Stomach smooth muscle (tissue), 2 donors: ENCODE measurements at regions not wholly inside any gene's neighbourhood (a gene's known extent, or its start where the extent isn't known, plus 50 kb on each side); places are given as distances from the start of the nearest gene placed in this dataset.
"Not testable (repeated sequence)": the region's sequence is repeated elsewhere in the genome, so short reads cannot be mapped to it uniquely, and the experiment has no call there.

Experiments
- H3K27ac ChIP-seq: one replicate; pipeline ENCODE4 v1.7.0; 2013; ENCODE audit warnings: mild to moderate bottlenecking, low read length, inconsistent platforms
- H3K27me3 ChIP-seq, 2 donors: one replicate each; pipeline ENCODE4 v1.7.0; 2013; ENCODE audit warnings: low read length in 2 of 2; ENCODE audit not compliant: insufficient read depth in 2 of 2, control insufficient read depth in 1 of 2
- H3K36me3 ChIP-seq, 2 donors: one replicate each; pipeline ENCODE4 v1.7.0; 2013; ENCODE audit warnings: low read length in 2 of 2; ENCODE audit not compliant: control insufficient read depth in 2 of 2, insufficient read depth in 2 of 2
- H3K4me1 ChIP-seq: one replicate; pipeline ENCODE4 v1.7.0; 2013; ENCODE audit warnings: low read length; ENCODE audit not compliant: control insufficient read depth, insufficient read depth
- H3K4me3 ChIP-seq, 2 donors: one replicate each; pipeline ENCODE4 v1.7.0; 2013; ENCODE audit warnings: low read length in 2 of 2
- H3K9ac ChIP-seq, 2 donors: one replicate each; pipeline ENCODE4 v1.7.0; 2013; ENCODE audit warnings: low read length in 2 of 2, mild to moderate bottlenecking in 1 of 2
- H3K9me3 ChIP-seq, 2 donors: one replicate each; pipeline ENCODE4 v1.7.0; 2013; ENCODE audit warnings: low read length in 2 of 2; ENCODE audit not compliant: control insufficient read depth in 2 of 2
- donor health status: healthy.
- donor health status: Pancreatic carcinoma.

GRCh38 chr2:118744682-118745181, 102.7 kb downstream of the EN1 start:
- H3K27ac ChIP-seq, H3K27me3 ChIP-seq, H3K36me3 ChIP-seq, H3K9me3 ChIP-seq, H3K4me1 ChIP-seq, H3K9ac ChIP-seq, H3K4me3 ChIP-seq: not testable (repeated sequence)

DNA sequence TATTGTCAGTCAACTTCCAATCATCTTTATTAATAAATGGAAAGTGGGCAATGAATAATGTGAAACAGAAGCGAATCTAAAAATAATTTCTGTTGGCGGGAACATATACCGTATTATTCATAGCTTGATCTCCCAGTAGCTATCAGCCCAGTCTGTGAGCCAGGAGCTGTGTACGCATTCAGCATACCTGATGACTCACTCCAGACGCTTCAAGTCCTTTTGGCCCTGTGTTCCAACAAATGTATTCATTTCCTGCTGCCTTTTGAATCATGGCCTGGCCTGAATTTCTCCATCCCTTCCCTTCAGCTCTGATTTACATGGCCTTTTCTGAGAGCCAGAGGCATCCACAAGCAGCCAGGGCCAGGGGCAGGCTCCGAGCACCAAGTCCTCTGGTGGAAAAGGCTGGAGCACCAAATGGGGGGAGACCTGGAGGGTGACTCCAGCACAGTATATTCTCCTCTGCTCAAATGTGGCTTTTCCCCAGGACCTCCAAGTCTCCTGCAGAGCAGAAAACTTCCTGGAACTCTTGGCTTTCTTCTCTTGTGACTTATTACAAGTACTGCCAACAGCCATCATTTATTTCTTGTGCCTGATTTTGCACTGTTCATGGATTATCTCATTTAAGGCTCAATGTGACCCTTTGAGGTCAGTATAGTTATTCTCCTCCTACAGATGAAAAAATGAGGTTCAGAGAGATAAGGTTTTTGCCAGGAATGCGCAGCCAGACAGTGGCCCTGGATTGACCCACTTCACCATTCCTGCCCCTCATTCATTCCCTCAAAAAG, 108.7 kb downstream of the EN1 start:
- no peaks in the 10 kb centered on the region for H3K4me1 ChIP-seq
- H3K9ac ChIP-seq = no peak overlapping the region
- H3K4me3 ChIP-seq = no peak overlapping the region
- no peak overlapping the region for H3K27ac ChIP-seq
- no peaks in the 10 kb centered on the region for H3K36me3 ChIP-seq
- peaks cover 0 to under 1% of the 10 kb centered on the region in 2 donors for H3K9me3 ChIP-seq
- H3K27me3 ChIP-seq = peaks cover 0 to 3% of the 10 kb centered on the region in 2 donors

GRCh38 chr2:118738106-118738505, 109.3 kb downstream of the EN1 start:
- no peaks in the 10 kb centered on the region for H3K36me3 ChIP-seq
- H3K27ac ChIP-seq = no peak overlapping the region
- no peak overlapping the region for H3K9ac ChIP-seq
- H3K4me1 ChIP-seq = no peaks in the 10 kb centered on the region
- peaks cover 0 to 3% of the 10 kb centered on the region in 2 donors for H3K27me3 ChIP-seq
- peaks cover 0 to 3% of the 10 kb centered on the region in 2 donors for H3K9me3 ChIP-seq
- no peak overlapping the region for H3K4me3 ChIP-seq

GRCh38 chr2:118737684-118738083, 109.8 kb downstream of the EN1 start:
- no peaks in the 10 kb centered on the region for H3K4me1 ChIP-seq

GRCh38 chr2:118732432-118732831, 115.0 kb downstream of the EN1 start:
- Histone ChIP-seq H3K36me3 (no peaks in the 10 kb centered on the region), H3K4me3 (no peak overlapping the region), H3K4me1 (no peaks in the 10 kb centered on the region), H3K9me3 (peaks cover 0 to 5% of the 10 kb centered on the region in 2 donors), H3K27me3 (no peaks in the 10 kb centered on the region), H3K27ac (no peak overlapping the region), H3K9ac (no peak overlapping the region)

More at GRCh38 chr2:118737684-118738083, 109.8 kb downstream of the EN1 start:
- Histone ChIP-seq H3K9ac (no peak overlapping the region), H3K36me3 (no peaks in the 10 kb centered on the region), H3K27me3 (peaks cover 0 to 3% of the 10 kb centered on the region in 2 donors), H3K9me3 (peaks cover 0 to 3% of the 10 kb centered on the region in 2 donors), H3K27ac (no peak overlapping the region), H3K4me3 (no peak overlapping the region)

DNA sequence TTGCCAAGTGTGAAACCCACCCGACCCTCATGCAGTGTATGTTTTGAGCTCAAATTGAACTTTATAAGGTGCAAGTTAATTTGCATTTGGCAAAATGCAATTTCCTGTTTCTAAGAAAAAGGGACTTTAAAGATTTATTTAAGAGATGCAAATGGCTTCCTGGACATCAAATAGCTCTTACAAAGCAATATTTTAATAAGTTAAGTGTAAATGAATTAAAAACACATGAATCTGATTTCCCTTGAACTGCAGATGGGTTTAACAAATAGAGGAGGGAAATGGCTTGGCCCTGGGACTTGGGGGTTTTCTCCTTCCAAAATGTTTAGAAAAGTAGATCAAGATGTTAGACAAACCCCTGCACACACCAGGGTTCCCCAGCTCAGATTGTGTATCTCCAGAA, 116.0 kb downstream of the EN1 start:
- H3K9me3 ChIP-seq = peaks cover 0 to 5% of the 10 kb centered on the region in 2 donors
- no peak overlapping the region for H3K9ac ChIP-seq
- H3K4me1 ChIP-seq = no peaks in the 10 kb centered on the region
- no peak overlapping the region for H3K4me3 ChIP-seq
- H3K36me3 ChIP-seq = no peaks in the 10 kb centered on the region
- H3K27me3 ChIP-seq = no peaks in the 10 kb centered on the region
- H3K27ac ChIP-seq = no peak overlapping the region

- H3K27me3 ChIP-seq = no peaks in the 10 kb centered on the region
- H3K9me3 ChIP-seq = peaks cover 0 to 5% of the 10 kb centered on the region in 2 donors
- no peak overlapping the region for H3K27ac ChIP-seq
- H3K9ac ChIP-seq = no peak overlapping the region
- H3K4me3 ChIP-seq = no peak overlapping the region
- no peaks in the 10 kb centered on the region for H3K36me3 ChIP-seq
- no peaks in the 10 kb centered on the region for H3K4me1 ChIP-seq
Observed at GRCh38 chr2:118730405-118730804, 117.0 kb downstream of the EN1 start.

DNA sequence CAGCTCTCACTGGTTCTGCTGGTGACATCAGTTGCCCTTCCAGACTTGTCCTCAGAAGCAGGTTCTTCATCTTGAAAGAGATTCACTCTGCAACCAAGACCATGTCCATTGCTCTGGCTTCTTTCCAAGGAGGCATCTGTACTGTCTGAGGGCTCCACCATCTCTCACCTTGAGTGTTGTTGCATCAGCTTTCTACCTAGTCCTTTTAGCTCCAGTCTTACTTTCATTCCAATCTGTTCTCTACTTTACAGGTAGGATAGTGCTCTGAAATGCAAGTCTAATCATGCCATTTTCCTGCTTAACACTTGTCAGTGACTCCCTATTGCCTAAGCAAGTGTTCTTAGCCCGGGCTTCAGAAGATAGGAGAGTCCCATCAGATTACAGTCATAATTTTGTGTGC, 117.7 kb downstream of the EN1 start:
- Histone ChIP-seq H3K4me3 (no peak overlapping the region), H3K27ac (no peak overlapping the region), H3K36me3 (no peaks in the 10 kb centered on the region), H3K9ac (no peak overlapping the region), H3K9me3 (peaks cover 0 to 5% of the 10 kb centered on the region in 2 donors), H3K27me3 (no peaks in the 10 kb centered on the region), H3K4me1 (no peaks in the 10 kb centered on the region)

DNA sequence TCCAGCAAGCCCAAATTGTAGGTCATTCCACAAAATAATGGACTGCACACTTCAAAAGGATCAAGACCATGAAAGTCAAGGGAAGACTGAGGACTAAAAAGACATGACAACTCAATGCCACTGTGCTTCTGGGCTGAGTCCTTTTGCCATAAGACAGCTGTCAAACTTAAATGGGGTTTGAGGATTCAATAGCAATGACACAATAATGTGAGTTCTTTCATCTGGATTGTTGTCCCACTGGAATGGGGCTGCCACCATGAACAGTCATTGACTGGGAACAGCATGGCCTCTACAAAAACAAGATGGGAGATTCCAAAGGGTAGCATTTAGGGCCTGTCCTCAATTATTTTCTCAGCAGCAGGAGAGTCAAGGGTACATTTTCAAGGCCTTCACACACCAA, 118.5 kb downstream of the EN1 start:
- Histone ChIP-seq H3K4me3 (no peak overlapping the region), H3K4me1 (no peaks in the 10 kb centered on the region), H3K9ac (no peak overlapping the region), H3K27ac (no peak overlapping the region), H3K27me3 (peaks cover 0 to 3% of the 10 kb centered on the region in 2 donors), H3K9me3 (peaks cover 0 to 5% of the 10 kb centered on the region in 2 donors), H3K36me3 (no peaks in the 10 kb centered on the region)

GRCh38 chr2:118726821-118727220, 120.6 kb downstream of the EN1 start:
- Histone ChIP-seq H3K4me1 (no peaks in the 10 kb centered on the region), H3K27ac (no peak overlapping the region), H3K9ac (no peak overlapping the region), H3K36me3 (no peaks in the 10 kb centered on the region), H3K4me3 (no peak overlapping the region), H3K9me3 (peaks cover 0 to 3% of the 10 kb centered on the region in 2 donors), H3K27me3 (peaks cover 0 to 3% of the 10 kb centered on the region in 2 donors)

- H3K9ac ChIP-seq = no peak overlapping the region
- no peaks in the 10 kb centered on the region for H3K4me1 ChIP-seq
Observed at GRCh38 chr2:118723394-118723793, 124.1 kb downstream of the EN1 start.

More at GRCh38 chr2:118723394-118723793, 124.1 kb downstream of the EN1 start:
- no peaks in the 10 kb centered on the region for H3K36me3 ChIP-seq
- H3K27ac ChIP-seq = no peak overlapping the region
- peaks cover 0 to 3% of the 10 kb centered on the region in 2 donors for H3K9me3 ChIP-seq
- H3K27me3 ChIP-seq = peaks cover 0 to 3% of the 10 kb centered on the region in 2 donors
- H3K4me3 ChIP-seq = no peak overlapping the region
